NCI-H1105 (cell line): ENCODE measurements at regions not wholly inside any gene's neighbourhood (a gene's known extent, or its start where the extent isn't known, plus 50 kb on each side); places are given as distances from the start of the nearest gene placed in this dataset.
A peak's percentile ranks its signal among the peaks of the same experiment; 100 is the strongest.

Source experiments
- DNase-seq: peaks from one replicate; lab custom pipeline; 2025; lab: John Stamatoyannopoulos, UW

DNA sequence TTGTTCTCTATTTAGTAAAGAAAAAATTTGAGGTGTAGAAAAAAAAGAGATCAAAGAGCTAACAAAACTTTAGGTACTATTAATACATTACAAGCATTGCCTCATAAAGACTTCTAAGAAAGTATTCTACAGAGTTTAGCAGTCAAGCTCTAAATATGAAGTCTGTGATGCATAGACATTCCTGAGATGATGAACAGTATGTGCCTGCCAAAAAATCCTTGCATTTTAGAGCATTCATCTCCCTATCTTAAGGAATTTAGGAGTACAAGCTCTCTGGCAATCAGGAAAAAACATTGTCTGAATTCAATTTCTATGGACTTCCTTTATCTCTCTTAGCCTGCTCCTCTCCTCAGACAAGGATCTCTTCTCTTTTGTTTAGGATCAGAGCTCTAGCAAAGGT lies 202.6 kb upstream of the LRFN5 start:
- no peak for DNase-seq

DNA sequence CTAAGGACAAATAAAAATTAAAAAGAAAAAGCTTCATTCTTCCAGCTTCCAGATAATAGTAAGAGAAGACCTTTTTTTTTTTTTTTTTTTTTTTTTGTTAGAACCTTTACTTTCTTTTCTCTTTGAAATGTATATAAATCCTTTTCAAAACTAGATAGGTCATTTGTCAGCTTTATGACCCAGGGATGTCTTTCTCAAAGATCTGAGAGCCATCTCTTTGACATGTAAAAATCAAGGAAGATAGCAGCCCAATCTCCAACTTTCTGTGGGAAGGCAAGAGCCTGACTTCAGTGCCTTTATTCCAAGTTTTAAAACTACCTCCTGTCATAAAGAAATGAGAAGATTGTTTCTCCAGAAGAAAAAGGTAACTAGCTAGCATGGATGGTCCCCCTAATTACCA lies 203.3 kb upstream of the LRFN5 start:
- DNase-seq: no peak

DNA sequence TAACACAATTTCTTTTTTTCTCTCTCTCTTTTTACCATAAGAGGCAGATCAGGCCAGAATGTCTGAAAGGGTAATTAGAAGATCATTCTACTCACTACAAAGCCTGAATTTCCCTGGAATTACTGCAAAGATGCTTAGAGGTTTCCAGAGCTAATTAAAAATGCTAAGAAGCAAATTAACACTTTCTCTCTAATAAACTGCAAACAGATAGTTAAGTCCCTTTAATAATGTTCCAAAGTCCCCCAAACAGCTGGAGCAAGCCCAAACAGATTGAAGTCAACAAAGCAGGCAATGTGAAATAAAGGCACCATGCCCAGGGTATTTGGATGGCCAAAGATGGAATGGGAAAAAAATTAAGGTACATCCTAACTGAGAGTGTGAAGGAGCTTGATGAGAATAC lies 208.8 kb upstream of the LRFN5 start:
- no peak for DNase-seq

DNA sequence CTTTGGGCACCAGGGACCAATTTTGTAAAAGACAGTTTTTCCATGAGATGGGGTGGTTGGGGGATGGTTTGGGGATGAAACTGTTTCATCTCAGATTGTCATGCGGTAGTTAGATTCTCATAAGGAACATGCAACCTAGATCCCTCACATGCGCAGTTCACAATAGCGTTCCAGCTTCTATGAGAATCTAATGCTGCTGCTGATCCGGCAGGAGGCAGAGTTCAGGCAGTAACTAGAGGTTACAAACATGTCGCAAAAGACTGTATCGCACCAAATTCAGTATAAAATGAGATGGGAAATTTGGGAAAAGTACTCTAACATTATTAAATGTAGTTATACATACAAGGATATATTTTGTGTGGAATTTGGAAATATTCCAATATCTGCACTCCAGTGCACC lies 213.2 kb upstream of the LRFN5 start:
- no peak for DNase-seq

DNA sequence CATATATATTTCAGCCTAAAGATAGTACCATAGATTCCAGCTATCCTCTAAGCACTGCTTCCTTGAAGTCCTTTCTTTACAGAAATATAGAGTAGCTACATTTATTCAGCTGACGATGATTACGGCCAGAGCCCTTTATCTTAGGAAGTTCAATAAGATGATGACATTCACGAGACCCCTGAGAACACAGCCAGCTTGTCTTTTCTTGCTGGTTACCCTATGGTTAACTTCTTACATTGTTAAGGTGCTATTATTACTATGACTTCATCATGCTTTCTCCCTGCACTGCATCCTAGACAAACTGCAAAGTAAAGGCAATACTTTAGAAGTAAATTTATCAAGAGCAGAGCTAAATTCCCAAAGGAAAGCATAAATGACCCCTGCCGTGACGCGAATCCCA lies 214.4 kb upstream of the LRFN5 start:
- no peak for DNase-seq

DNA sequence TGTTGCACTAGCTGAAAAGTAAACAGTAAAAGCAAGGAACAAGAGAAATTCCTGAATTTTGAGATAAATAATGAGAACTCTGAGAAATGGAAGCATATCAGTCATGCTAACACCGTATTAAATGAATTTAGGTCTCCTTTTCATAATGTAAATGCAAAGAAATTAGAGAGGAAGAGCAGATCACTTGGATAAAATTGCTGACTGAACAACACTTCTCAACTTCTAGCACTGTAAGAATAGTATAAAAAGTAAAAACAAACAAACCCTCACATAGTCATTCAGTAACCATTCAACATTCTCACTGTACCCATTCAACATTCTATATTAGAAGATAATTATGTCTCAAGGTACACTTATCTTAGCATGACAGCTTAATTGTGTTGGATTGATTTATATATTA lies 217.3 kb upstream of the LRFN5 start:
- no peak for DNase-seq

DNA sequence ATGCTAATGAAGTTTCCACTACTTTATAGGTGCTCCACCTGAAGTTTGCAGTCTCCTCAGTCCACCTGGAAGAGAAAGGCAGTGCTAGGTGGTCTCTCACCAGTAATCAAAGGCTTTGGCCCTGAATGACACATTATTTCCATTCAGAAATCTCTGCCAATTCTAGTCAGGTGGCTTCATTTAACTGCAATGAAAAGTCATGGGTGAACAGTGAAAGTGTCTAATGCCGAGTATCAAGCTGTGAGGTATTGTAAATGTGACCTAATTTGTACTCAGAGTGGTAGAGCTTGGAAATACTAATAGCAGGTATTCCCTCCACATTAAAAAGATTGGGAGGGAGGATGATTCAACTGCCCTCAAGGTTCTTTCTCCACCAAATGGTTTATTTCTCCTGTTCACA lies 220.9 kb upstream of the LRFN5 start:
- DNase-seq: no peak

DNA sequence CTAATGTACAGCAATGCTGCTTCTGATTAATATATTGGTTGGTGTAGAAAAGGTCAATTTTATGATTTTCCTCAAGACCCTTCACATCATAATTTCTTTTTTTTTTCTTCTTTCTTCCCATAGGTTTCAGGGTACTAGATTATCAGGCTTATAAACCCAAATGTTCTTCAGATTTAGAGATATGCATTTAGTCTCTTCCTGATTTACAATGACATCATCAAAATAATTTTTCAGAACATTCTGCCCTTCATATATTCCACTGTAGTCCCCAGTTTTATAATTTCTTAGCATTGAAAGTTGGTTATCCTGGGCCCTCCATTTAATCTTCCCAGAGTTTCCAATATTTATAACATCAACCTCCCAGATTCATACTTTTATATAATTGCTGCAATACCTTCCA lies 226.7 kb upstream of the LRFN5 start:
- DNase-seq: no peak

DNA sequence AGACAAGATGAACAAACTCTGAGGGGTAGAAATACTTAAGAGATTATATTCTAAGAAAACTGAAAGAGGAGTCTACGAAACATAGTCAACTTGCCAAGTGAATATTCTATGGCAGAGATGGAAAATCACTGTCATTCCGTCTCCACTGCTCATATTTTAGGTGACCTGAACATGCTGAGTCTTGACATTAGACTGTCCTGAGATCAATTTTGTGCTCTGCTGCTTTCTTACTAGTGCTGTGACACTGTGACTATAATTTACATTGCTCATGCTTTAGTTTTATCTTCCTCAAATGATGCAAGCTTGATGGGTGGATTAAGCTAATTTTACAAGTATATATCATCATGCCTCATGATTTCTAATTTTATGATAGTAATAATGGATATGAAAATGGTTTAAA lies 228.2 kb upstream of the LRFN5 start:
- no peak for DNase-seq

DNA sequence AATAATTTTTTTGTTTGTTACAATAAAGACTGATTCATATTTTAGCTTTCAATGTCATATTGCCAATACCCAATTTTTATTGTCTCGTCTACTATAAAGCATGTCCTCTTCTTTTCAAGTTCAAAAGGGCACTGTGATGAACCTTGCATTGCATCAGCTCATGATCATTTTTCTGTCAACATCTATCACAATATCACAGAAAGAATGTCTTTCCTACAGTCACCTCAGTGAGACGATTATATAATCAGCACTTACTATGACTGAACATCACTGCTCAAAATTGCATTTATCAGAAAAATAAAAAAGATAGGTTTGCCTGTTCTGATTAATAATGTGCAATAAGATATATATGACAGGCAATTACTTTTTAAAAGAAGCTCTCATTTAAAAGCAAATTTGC lies 228.7 kb upstream of the LRFN5 start:
- no peak for DNase-seq

DNA sequence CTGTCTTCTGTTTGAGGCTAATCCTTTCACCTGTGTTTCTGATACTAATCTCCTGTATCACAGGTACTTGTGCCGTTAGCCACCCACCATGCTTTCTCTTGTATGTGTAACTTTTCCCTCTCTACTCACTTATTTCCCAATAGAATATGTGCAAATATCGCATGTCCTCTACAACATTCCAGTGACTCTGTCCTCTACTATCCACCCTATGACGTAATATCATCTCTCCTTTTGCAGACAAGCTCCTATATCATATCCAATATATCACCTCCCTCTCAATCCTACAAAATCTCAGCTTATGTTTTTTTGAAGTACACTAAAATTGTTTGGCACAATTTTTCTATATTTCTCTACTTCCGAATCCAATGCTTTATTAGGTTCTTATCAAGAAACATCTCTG lies 232.6 kb upstream of the LRFN5 start:
- no peak for DNase-seq

DNA sequence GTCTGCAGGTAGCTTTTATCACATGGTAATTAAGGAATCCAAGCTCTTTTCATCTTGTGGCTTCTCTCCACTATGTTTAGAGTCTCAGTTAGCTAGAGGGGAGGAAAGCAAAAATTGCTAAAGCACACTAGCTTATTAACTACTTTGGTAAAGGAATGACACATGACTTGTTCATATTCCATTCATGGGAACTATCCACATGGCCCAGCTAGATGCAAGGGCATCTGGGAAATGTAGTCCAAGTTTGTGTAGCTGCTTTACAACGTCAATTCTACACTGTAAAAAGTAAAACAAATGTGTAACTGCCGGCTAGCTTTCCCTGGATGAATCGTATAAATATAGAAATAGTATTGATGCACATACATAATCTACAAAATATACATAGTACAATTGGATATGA lies 244.5 kb upstream of the LRFN5 start:
- DNase-seq: no peak

DNA sequence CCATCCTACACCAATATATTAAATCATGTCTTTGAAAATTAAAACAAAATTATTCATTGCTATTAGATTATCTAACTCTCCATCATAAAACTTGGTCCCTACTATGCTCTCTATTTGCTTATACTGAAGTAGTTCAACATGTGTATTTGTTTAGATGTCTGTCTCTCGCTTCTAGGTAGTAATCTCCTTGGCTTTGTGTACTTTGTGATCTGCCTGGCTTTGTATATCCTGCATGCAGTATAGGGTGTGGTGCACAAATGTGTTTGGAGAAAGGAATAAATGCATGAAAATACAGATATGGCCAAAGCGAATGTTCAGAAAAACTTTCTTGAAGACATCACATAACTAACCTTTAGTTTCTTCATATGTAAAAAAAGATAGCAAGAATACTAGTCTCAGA lies 246.6 kb upstream of the LRFN5 start:
- DNase-seq: no peak

DNA sequence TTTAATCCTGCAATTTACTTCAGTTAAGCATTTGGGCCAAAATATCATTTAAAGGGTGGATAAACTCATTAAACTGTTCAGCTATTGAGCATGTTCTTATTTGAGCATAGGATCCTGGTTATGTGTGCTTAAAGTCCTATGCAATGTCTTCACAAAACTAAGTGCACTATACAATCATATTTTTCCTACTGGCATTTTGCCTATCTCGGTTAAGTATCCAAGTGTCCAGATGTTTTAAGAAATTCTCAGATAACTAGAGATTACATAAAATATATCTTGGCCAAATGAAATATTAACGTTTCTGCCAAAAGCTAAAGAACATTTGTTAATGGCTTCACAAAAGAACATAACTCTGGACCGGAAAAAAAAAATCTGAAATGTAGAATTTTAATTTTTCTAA lies 250.8 kb upstream of the LRFN5 start:
- no peak for DNase-seq

DNA sequence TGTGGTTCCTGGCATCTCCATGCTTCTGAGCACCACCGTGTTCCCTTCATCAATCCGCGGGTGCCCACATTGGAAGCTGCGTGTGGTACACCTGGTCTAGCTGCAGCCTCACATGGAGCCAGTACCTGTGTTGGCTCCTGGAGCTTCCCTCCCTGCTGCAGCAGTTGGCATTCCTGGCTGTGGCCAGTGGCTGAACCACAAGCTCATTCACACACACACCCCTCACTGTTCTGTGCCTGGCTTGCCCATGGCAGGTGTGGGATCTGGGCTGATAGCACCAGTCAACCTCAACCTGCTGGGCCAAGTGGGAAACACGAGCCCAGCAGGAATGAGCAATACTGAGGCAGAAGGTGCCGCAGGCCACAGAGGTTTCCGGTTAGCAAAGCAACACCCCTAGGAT lies 256.2 kb upstream of the LRFN5 start:
- no peak for DNase-seq

DNA sequence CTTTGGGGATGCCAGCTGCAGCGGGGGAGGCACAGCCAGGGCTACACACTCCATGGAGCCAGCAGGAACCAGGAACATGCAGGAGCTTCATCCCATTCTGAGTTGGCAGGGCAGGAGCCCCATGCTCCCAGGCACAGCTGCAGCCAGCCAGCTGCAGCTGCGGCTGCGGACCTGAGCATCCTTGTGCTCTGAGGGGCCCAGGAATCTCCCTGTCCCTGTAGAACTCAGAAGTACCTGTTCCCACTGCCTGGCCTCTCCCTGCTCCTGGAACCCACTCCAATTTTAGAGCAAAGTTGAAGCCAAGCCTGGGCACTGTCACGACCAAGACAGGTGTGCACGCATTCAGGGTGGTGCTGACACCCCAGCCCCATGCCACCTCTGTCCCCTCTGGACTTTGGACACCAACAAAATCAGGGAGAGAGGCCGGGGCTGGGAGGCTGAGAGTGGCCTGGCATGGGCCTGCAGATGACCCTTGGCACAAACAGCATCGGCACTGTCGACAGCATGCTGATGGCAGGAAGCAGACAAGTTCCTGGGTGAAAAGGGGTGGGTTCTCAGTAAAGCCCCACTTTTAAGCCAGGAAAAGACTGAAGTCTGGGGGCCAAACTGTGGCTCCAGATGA lies 257.3 kb upstream of the LRFN5 start:
- no peak for DNase-seq

DNA sequence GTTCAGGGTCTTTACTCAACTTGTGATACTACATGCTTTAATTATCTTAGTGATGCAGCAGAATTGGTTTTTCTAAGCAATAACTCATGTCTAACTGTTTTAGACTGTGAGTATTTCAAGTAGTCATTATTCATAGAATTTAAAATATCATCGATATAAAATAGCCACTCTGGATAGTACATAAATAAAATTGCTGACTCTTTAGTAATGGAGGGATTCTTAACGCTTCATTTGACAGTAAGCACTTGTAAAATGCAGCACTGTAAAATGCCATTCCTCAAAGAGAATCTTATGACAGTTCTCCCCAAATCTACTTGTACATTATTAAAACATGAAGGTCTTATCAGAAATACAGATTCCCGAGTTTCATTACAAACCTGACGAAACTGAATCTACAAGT lies 262.8 kb upstream of the LRFN5 start:
- DNase-seq: no peak

DNA sequence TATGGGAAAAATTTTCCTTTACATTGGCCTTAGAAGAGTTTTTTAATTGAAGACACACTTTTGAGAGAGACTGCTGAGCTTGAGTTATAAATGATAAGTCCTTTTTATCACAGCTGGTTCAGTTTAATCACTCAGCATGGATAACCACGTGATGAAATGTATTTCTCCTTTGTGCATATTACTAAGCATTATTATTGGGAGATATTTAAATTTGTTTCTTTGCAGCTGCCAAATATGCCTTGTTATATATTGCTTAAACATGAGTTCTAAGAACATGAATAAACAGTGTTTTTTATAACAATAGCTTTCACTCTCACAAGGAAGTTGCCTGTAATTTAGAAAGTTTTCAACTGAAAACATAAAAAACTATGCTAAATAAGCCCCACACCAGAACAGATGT lies 293.5 kb upstream of the LRFN5 start:
- DNase-seq: no peak

DNA sequence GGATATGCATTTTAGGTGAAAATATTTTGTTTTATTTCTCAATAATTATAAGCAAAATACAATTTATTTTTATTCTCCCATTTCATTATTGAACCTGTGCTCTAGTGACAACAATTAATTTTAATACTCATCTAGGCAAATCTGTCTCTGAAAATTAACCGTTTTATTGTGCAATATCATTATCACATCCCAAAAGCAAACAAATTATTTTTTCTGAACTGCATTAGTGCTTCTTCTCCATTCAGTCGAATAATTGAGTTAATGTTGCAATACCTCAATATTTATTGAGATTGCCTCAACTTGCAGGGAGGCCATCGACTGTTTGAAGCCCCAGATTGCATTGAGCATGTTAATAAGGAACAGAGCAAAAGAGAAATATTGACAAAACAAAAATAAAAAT lies 303.2 kb upstream of the LRFN5 start:
- DNase-seq: peak; percentile 81

DNA sequence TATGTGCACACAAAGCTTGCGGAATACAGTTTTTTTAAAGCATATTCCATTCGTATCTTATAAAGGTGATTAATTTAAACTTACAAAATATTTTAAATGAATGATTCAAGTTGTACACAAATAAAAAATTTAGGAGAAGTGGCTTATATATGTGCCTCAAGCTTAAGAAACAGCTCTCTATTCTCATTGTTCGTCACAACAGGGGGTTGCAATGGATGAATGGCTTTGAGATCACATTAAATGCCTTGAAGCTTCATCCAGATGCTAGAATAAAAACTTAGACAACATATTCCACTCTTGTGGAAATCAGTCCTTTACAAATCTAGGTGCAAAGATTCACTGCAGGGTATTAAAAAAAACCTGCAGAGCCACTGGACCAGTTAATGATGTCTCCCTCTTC lies 303.9 kb upstream of the LRFN5 start:
- peak; percentile 64 for DNase-seq

DNA sequence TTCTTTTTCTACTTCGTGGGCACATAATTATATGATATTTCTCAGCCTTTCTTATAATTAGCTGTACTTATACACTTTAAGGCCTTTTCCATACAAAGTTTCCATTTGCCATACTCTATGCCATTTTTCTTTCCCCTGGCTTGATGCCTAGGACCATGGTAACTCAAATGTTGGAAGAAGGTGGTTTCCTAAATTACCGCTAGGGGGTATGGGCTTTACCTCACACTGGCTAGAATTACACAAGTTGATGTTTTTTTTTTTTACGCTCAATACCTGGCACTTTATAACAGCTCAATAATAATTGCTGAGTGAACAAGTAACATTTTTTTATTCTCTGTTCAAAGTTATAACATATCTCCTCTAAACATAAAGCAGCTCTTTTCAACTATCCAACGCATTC lies 306.8 kb upstream of the LRFN5 start:
- peak; percentile 28 for DNase-seq

DNA sequence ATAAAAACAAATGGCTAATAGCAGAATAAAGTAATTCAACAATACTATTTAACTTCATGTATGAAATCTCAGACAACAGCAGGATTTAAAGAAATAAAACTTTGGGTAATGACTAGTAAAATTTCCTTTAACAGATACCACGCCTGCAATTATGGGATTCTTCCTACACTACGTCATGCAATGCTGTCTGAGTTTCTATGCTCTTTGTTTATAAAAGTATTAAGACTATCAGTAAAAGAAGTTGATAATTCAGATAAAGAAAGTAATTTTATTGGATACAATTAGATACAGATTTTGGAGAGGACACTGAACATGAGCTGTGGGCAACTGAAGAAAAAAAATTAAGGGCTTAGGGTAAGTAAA lies 308.4 kb upstream of the LRFN5 start:
- no peak for DNase-seq

DNA sequence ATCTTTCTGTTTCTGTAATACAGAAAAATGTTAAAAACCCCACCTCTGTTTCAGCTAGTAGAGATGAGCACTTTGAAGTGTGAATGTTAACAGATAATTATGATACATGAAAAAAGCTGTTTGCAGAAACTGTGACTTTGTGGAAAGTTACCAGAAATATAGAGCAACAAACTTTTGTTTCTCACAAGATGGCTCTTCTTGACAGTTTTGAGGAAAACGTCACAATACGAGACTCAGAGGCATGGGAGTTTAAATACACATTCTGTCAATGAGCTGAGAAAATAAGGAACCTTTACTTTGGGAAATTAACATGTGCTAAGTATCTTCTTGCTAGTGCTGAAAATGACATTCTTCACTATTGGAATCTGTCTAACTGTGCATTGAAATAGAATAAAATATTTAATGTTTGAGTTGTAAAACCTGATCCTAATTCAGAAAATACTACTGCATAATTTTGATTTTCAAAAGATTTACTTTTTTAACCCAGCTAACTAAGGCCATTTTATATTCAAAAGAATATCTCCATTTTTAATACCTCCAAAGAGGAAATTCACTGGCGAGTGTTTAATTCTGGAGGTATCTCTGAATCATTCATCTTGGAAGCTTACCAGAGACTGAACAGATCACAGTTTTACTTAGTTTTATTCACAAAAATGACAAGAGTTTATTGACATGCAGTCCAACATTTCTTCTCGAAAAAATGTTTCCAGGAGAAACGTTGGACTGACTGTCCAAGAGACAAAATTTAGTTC lies 308.9 kb upstream of the LRFN5 start:
- DNase-seq: no peak

DNA sequence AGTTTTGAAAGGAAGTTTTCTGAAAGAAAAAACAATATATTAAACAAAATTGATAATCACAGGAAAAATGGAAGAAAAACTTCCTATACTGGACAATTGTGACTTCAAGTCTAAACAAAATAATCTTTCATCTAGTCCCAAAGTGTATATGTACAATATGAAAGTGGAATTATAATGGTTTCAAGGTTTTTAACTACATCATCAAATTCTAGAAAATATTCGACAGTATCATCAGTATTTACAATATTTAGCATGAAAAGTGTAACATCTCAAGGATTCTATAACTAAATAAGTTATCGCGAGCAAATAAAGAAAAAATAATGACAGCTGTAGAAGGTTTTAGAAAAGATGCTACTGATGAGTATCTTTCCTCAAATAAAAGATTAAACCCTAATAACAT lies 310.9 kb upstream of the LRFN5 start:
- DNase-seq: no peak
